Karpas-422 (cell line): ENCODE measurements at regions not wholly inside any gene's neighbourhood (a gene's known extent, or its start where the extent isn't known, plus 50 kb on each side); places are given as distances from the start of the nearest gene placed in this dataset.

Experiments
- DNase-seq: peaks from one replicate; pipeline ENCODE4 v3.0.0-alpha.2; 2015
- H2AFZ ChIP-seq: fragments of 200-600 bp; sonication (generic); 2 replicates; pipeline ENCODE4 v1.6.1; 2014; ENCODE audit warnings: antibody characterized with exemption, low read length, mixed read lengths
- H3K27ac ChIP-seq: fragments of 200-600 bp; sonication (generic); 2 replicates; pipeline ENCODE4 v1.5.1; 2014; ENCODE audit warnings: mild to moderate bottlenecking, low read length, moderate library complexity
- H3K27me3 ChIP-seq: fragments of 200-600 bp; sonication (generic); 2 replicates; pipeline ENCODE4 v1.6.1; 2014; ENCODE audit warnings: low read length, mixed read lengths
- H3K36me3 ChIP-seq: fragments of 200-600 bp; sonication (generic); 2 replicates; pipeline ENCODE4 v1.6.1; 2014; ENCODE audit warnings: low read length, mixed read lengths; ENCODE audit not compliant: insufficient read depth
- H3K4me1 ChIP-seq: fragments of 200-600 bp; sonication (generic); 2 replicates; pipeline ENCODE4 v1.6.1; 2014; ENCODE audit warnings: mild to moderate bottlenecking, low read length, mixed read lengths
- H3K4me2 ChIP-seq: fragments of 200-600 bp; sonication (generic); 2 replicates; pipeline ENCODE4 v1.6.1; 2014; ENCODE audit warnings: low read length, low read depth, mild to moderate bottlenecking; ENCODE audit not compliant: poor library complexity, severe bottlenecking
- H3K4me3 ChIP-seq: fragments of 200-600 bp; sonication (generic); 2 replicates; pipeline ENCODE4 v1.5.1; 2014; ENCODE audit warnings: mild to moderate bottlenecking, antibody characterized with exemption, low read length, mixed read lengths
- H3K79me2 ChIP-seq: fragments of 200-600 bp; sonication (generic); 2 replicates; pipeline ENCODE4 v1.6.1; 2014; ENCODE audit warnings: mild to moderate bottlenecking, low read length, mixed read lengths
- H3K9ac ChIP-seq: fragments of 200-600 bp; sonication (generic); 2 replicates; pipeline ENCODE4 v1.6.0; 2014; ENCODE audit warnings: low read length
- H3K9me2 ChIP-seq: fragments of 200-600 bp; sonication (generic), shearing (Covaris generic); replicated peaks from 2 replicates; pipeline ENCODE4 v1.6.0; 2014; ENCODE audit warnings: mild to moderate bottlenecking, low read length, moderate library complexity; ENCODE audit not compliant: insufficient read depth
- H3K9me3 ChIP-seq: fragments of 300-700, 200-600 bp; sonication (generic); 2 replicates; pipeline ENCODE4 v1.6.1; 2014; ENCODE audit warnings: low read length, mixed read lengths
- H4K20me1 ChIP-seq: fragments of 200-600 bp; sonication (generic); 2 replicates; pipeline ENCODE4 v1.6.1; 2014; ENCODE audit warnings: mild to moderate bottlenecking, antibody characterized with exemption, low read length, low read depth; ENCODE audit not compliant: insufficient read depth

- no peaks in the 10 kb centered on the region for H3K79me2 ChIP-seq
- H3K4me1 ChIP-seq = peaks cover 21% of the 10 kb centered on the region
- H4K20me1 ChIP-seq = peaks cover 23% of the 10 kb centered on the region; the same call in 1 of the 2 replicates
- H3K9ac ChIP-seq = no peak overlapping the region
- no peak overlapping the region for H3K27ac ChIP-seq
- no peaks in the 10 kb centered on the region for H3K36me3 ChIP-seq
- H2AFZ ChIP-seq = no peak overlapping the region
- no peaks in the 10 kb centered on the region for H3K9me3 ChIP-seq
- H3K9me2 ChIP-seq = no peaks in the 10 kb centered on the region
- no peak overlapping the region for H3K4me3 ChIP-seq
- H3K27me3 ChIP-seq = no peaks in the 10 kb centered on the region
- no peak for DNase-seq
- no peak overlapping the region for H3K4me2 ChIP-seq
Observed at GRCh38 chr5:135221696-135222095, 177.3 kb downstream of the MACROH2A1 start.

GRCh38 chr5:135221187-135221473 is 177.9 kb downstream of the MACROH2A1 start:
- no peak for DNase-seq
- H3K9ac ChIP-seq = no peak overlapping the region
- H2AFZ ChIP-seq = no peak overlapping the region

GRCh38 chr5:135220394-135221186 is 178.4 kb downstream of the MACROH2A1 start:
- no peaks in the 10 kb centered on the region for H3K79me2 ChIP-seq
- H3K27me3 ChIP-seq = no peaks in the 10 kb centered on the region
- H2AFZ ChIP-seq = no peak overlapping the region
- H3K9me3 ChIP-seq = no peaks in the 10 kb centered on the region
- no peak overlapping the region for H3K4me3 ChIP-seq
- no peaks in the 10 kb centered on the region for H3K36me3 ChIP-seq
- peaks cover 21% of the 10 kb centered on the region for H3K4me1 ChIP-seq
- no peak overlapping the region for H3K9ac ChIP-seq
- peaks cover 18% of the 10 kb centered on the region; the same call in 1 of the 2 replicates for H4K20me1 ChIP-seq
- H3K9me2 ChIP-seq = no peaks in the 10 kb centered on the region
- no peak for DNase-seq
- H3K27ac ChIP-seq = no peak overlapping the region
- H3K4me2 ChIP-seq = no peak overlapping the region

More at GRCh38 chr5:135221187-135221473, 177.9 kb downstream of the MACROH2A1 start:
- H3K4me1 ChIP-seq = peaks cover 21% of the 10 kb centered on the region
- H3K79me2 ChIP-seq = no peaks in the 10 kb centered on the region
- no peak overlapping the region for H3K4me2 ChIP-seq
- no peaks in the 10 kb centered on the region for H3K9me3 ChIP-seq
- no peak overlapping the region for H3K27ac ChIP-seq
- no peaks in the 10 kb centered on the region for H3K36me3 ChIP-seq
- no peaks in the 10 kb centered on the region for H3K9me2 ChIP-seq
- H3K4me3 ChIP-seq = no peak overlapping the region
- H3K27me3 ChIP-seq = no peaks in the 10 kb centered on the region
- peaks cover 18% of the 10 kb centered on the region; the same call in 1 of the 2 replicates for H4K20me1 ChIP-seq

- peaks cover 21% of the 10 kb centered on the region for H3K4me1 ChIP-seq
- no peaks in the 10 kb centered on the region for H3K9me2 ChIP-seq
- H3K9ac ChIP-seq = no peak overlapping the region
- H4K20me1 ChIP-seq = peaks cover 20% of the 10 kb centered on the region; the same call in 1 of the 2 replicates
- H3K4me3 ChIP-seq = no peak overlapping the region
- no peak overlapping the region for H3K27ac ChIP-seq
- H3K36me3 ChIP-seq = no peaks in the 10 kb centered on the region
- H3K4me2 ChIP-seq = no peak overlapping the region
- DNase-seq = no peak
- no peaks in the 10 kb centered on the region for H3K27me3 ChIP-seq
- no peaks in the 10 kb centered on the region for H3K79me2 ChIP-seq
- no peaks in the 10 kb centered on the region for H3K9me3 ChIP-seq
- no peak overlapping the region for H2AFZ ChIP-seq
Observed at GRCh38 chr5:135219868-135220267, 179.2 kb downstream of the MACROH2A1 start.

- Histone ChIP-seq H3K79me2 (no peaks in the 10 kb centered on the region), H3K4me2 (no peak overlapping the region), H3K4me3 (no peak overlapping the region), H3K9ac (no peak overlapping the region), H3K27ac (no peak overlapping the region), H3K9me3 (no peaks in the 10 kb centered on the region), H3K9me2 (no peaks in the 10 kb centered on the region), H3K36me3 (no peaks in the 10 kb centered on the region), H3K4me1 (peaks cover 12% of the 10 kb centered on the region), H2AFZ (no peak overlapping the region), H3K27me3 (no peaks in the 10 kb centered on the region), H4K20me1 (peaks cover 11% of the 10 kb centered on the region; the same call in 1 of the 2 replicates)
- DNase-seq = no peak
Observed at GRCh38 chr5:135218790-135219568, 180.1 kb downstream of the MACROH2A1 start.

GRCh38 chr5:135218486-135218755 is 180.6 kb downstream of the MACROH2A1 start:
- Histone ChIP-seq H3K9ac (no peak overlapping the region), H3K27ac (no peak overlapping the region), H2AFZ (no peak overlapping the region), H3K9me2 (no peaks in the 10 kb centered on the region), H3K79me2 (no peaks in the 10 kb centered on the region), H3K4me1 (peaks cover 10% of the 10 kb centered on the region), H3K4me2 (no peak overlapping the region), H3K9me3 (no peaks in the 10 kb centered on the region), H3K36me3 (no peaks in the 10 kb centered on the region), H3K27me3 (no peaks in the 10 kb centered on the region), H3K4me3 (no peak overlapping the region), H4K20me1 (0 out of 2 replicates have a peak, but pooled peaks cover 11% of the 10 kb centered on the region)
- no peak for DNase-seq

- H3K27ac ChIP-seq = no peak overlapping the region
- DNase-seq = no peak
- H3K9me2 ChIP-seq = no peaks in the 10 kb centered on the region
- no peaks in the 10 kb centered on the region for H3K27me3 ChIP-seq
- no peak overlapping the region for H3K9ac ChIP-seq
- H3K4me1 ChIP-seq = peaks cover 10% of the 10 kb centered on the region
- no peak overlapping the region for H3K4me3 ChIP-seq
- no peak overlapping the region for H3K4me2 ChIP-seq
- H3K79me2 ChIP-seq = no peaks in the 10 kb centered on the region
- no peaks in the 10 kb centered on the region for H3K36me3 ChIP-seq
- 0 out of 2 replicates have a peak, but pooled peaks cover 11% of the 10 kb centered on the region for H4K20me1 ChIP-seq
- no peak overlapping the region for H2AFZ ChIP-seq
- no peaks in the 10 kb centered on the region for H3K9me3 ChIP-seq
Observed at GRCh38 chr5:135217669-135218485, 181.2 kb downstream of the MACROH2A1 start.
